HG03565 (cell line): ENCODE measurements at regions not wholly inside any gene's neighbourhood (a gene's known extent, or its start where the extent isn't known, plus 50 kb on each side); places are given as distances from the start of the nearest gene placed in this dataset.
"Not testable (repeated sequence)": the region's sequence is repeated elsewhere in the genome, so short reads cannot be mapped to it uniquely, and the experiment has no call there.

Experiments
- ATAC-seq: cut with Tn5 transposase; IDR thresholded peaks from one replicate; pipeline ENCODE4 v1.9.1; 2021; ENCODE audit warnings: mild to moderate bottlenecking, moderate library complexity; ENCODE audit not compliant: unreplicated experiment

- ATAC-seq: no peak
Observed at GRCh38 chr9:26261503-26262330, 583.5 kb upstream of the TUSC1 start.

DNA sequence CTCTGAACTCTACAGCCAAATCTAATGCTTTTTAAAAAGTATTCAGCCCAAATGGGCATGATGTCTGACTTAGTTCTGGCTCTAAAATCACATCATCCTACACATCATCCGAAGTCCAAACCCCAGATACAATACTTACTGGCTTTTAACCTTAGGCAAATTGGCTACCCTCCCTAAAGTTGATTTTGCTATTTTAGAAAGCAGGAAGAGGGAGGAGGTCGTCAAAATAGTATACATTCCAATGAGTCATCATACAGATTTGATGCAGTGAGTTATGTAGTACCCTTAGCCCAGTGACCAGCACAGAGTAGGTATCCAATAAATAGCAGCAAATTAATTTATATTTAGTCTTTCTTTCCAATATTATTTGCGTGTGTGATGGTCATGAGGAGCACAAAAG, 582.0 kb upstream of the TUSC1 start:
- no peak for ATAC-seq

GRCh38 chr9:26247861-26248260, 569.6 kb upstream of the TUSC1 start:
- no peak for ATAC-seq

DNA sequence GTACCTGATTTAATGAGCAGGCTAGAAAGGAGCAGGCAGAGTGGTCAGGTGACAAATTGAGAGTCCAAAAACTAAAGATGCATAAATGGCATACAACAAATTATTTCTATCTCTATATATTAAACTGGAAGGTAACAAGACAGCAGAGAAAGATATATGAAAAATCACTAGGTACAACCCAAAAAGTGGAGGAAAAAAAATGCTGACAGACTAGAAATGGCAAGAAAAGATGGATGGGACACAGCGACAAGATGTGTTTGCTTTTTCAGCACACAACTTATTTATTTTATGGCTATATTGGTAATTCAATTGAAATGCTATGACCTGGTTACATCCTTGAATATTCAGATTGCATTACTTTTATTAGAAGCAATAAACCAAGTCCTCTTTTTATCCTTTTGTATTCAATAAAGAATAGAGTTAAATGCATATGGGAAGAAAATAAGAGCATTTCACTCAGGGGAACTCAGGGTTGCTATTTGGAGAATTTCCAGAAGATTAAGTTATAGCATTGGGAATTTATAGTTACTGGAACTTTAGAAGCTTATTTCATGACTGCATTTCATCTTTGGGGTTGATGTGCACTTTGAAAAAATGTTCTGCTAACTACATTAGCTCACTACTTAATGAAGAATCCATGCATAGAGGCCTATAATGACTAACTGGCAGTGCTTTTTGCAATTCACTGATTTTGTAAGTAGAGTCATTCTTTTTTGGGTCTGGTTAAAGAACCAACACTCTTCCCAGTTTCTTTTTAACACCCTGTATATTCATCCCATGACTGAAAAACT, 566.6 kb upstream of the TUSC1 start:
- no peak for ATAC-seq

- ATAC-seq: no peak
Observed at GRCh38 chr9:26243726-26244125, 565.5 kb upstream of the TUSC1 start.

GRCh38 chr9:26243029-26243697, 564.9 kb upstream of the TUSC1 start:
- no peak for ATAC-seq

DNA sequence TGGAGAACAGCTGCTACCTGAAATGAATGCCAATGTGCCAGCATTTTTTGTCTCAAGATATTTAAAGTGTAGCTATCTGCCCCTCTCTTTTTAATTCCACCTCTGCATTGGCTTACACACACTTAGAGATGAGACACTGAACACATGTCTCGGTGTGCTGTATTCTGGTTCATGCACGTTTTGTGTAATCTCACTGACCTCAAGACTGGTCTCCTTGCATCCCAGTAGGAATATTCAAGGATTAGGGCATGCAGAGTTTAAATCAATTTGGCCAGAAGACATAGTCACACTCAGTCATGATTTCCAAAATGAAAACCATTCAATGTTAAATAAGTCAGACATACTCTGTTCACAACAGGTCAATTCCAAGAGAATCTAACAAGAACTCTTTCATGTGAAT, 561.8 kb upstream of the TUSC1 start:
- ATAC-seq: no peak

DNA sequence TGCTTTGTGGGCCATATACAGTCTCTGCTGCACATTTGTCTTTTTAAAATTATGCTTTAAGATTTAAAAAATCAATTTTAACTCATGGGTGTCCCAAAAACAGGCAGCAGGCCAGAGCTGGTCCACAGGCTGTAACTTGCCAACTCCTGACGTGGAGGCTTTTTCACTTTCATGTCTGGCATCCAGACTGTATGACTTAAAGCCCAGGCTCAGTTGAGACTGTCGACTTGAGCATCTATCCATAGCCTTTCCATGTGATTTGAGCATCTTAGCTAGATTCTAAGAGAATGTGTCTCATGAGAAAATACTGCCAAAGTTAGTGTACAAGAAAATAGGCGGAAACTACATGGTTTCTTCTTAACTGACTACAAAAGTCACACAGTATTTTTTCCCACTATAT, 559.0 kb upstream of the TUSC1 start:
- ATAC-seq: no peak

GRCh38 chr9:26234865-26235264, 556.6 kb upstream of the TUSC1 start:
- ATAC-seq: no peak

DNA sequence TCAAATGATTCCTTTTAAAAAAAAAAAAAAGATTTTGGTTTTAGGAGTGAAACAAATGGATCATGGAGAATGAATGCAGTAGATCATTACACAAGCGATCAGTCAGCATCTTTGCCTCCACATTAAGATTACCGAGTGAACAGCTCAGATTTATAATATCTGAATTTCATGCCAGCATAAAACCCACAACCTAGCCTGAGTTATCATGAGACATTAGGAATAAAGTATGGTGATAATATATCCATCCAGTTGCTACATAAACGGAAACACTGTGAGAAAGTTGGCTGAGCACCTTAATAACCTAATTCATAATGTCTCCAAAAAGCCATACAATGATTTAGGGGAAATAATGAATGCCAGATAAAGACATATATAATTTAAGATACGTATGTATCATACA, 553.1 kb upstream of the TUSC1 start:
- no peak for ATAC-seq

DNA sequence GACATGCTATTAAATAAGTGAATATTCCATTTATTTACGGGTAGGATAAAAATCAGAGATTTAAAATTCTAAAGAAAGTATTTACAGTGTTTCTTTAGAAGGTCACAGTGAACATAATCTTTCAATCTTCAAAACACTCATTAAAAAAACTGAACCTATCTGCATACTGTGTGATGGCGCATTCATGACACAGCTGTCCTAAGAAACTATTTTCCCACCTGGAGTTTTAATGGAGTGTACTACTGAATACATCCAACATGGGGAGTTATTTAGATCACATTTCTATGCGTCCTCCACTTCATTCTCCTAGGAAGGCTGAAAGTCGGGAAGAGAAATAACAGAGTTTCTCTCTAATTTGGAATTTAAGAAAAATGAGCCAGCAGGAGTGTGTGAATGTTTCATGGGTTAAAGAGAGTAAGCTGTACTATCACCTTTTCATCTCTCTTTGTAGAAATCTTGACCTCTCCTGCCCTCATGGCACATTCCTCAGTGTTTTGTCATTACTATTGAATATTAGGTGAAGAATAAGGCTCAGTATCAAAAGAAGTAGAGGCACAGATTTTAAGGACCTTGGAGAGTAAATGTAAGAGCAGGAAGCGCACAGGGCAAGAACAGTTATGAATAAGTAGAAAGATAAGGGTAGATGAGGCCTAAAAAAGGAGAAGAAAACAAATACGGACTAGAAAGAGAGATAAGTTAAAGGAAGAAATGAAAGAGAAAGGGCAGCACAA, 551.2 kb upstream of the TUSC1 start:
- no peak for ATAC-seq

DNA sequence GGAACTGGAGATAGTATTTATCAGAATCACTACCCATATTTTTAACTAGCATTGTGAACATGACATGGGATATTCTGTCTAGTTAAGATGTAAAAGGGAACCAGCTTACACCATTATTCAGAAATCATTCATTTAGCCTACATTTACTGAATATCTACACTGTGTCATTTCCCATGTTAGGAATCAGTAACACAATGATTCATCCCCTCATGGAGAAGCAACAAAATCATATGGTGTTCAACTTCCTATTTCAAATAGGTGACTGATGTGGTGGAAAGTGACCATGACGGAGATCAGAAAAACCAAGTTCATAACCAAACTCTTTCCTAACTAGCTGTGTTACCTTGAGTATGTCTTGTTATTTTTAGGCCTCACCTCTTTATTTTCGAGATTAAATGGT, 550.0 kb upstream of the TUSC1 start:
- ATAC-seq: no peak

- ATAC-seq: no peak
Observed at GRCh38 chr9:26221290-26221689, 543.0 kb upstream of the TUSC1 start.

- ATAC-seq: no peak
Observed at GRCh38 chr9:26220367-26220766, 542.1 kb upstream of the TUSC1 start.

GRCh38 chr9:26219961-26220360, 541.7 kb upstream of the TUSC1 start:
- ATAC-seq: no peak

DNA sequence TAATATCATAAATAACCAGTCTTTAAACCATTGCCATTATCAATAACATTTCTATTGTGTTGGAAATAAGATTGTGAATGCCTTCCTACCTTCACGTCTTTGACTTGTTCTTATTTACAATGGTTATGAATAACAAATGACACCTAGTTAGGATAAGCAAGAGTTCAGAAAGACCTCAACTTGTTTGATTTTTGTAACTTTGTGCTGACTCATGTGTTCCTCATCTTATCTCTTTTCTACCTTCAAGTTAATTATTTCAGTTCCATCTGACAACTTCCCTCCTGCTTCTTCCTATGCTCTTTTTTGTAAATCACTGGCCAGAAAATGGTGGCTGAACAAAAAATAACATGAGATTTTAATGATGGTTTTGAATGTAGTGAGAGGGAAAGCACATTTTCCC, 538.5 kb upstream of the TUSC1 start:
- no peak for ATAC-seq

- not testable (repeated sequence) for ATAC-seq
Observed at GRCh38 chr9:26214713-26215444, 536.6 kb upstream of the TUSC1 start.

- ATAC-seq: no peak
Observed at GRCh38 chr9:26210338-26210851, 532.2 kb upstream of the TUSC1 start.

DNA sequence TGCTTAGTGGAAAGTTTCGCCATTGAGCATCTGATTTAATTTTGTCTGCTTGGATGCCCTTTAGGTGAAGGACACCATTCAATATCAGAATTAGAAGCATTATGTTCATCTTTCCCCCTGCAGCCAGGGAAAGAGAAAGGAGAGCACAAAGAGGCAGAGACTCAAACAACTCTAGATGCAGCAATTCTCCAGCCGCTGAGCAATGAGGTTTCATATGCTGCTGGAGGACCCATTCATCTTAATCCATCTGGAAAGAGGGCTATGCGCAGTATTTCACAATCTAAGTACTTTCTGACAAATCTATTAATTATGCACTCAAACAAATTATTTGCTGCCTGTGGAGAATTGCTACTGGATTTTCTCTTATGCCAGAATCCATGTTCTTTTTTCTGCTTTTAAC, 527.0 kb upstream of the TUSC1 start:
- no peak for ATAC-seq

GRCh38 chr9:26193237-26193636, 515.0 kb upstream of the TUSC1 start:
- no peak for ATAC-seq
